Iris pigment epithelial cell (primary cell): ENCODE measurements at regions not wholly inside any gene's neighbourhood (a gene's known extent, or its start where the extent isn't known, plus 50 kb on each side); places are given as distances from the start of the nearest gene placed in this dataset.
A peak's percentile ranks its signal among the peaks of the same experiment; 100 is the strongest.
"Not testable (repeated sequence)": the region's sequence is repeated elsewhere in the genome, so short reads cannot be mapped to it uniquely, and the experiment has no call there.

Source experiments
- DNase-seq: peaks from one replicate; pipeline ENCODE4 v3.0.0-alpha.2; 2011; ENCODE audit warnings: low read depth

- no peak for DNase-seq
Observed at GRCh38 chr2:7525746-7526145, 608.5 kb downstream of the RNF144A start.

GRCh38 chr2:7527165-7527722, 610.0 kb downstream of the RNF144A start:
- DNase-seq: no peak

DNA sequence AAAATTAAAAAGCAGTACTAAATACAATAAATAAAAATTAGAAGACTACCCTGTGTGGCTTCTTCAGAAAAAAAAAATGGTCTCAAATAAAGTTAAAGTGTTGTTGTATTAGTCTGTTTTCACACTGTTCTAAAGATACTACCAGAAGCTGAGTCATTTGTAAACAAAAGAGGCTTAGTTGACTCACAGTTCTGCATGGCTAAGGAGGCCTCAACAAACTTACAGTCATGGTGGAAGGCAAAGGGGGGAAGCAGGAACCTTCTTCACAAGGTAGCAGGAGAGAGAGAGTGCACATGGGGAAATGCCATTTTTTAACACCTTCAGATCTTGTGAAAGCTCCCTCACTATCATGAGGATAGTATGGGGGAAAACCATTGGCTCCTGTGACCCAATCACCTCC, 612.8 kb downstream of the RNF144A start:
- no peak for DNase-seq

DNA sequence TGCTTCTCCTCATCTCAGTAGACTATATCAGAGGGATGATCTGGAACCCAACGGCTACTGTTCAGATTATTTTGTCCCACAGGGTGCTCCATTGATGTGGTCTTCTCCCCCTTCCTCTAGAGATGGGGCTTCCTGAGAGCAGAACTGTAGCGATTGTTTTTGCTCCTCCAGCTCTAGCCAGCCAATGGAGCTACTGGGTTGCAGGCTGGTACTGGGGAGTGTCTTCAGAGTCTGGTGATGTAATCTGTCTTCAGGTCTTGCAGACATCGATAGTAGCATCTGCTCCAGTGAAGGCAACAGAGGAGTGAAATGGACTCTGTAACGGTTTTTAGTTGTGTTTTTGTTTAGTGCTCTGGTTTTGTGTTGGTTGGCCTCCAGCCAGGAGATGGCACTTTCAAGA, 621.9 kb downstream of the RNF144A start:
- no peak for DNase-seq

- DNase-seq: peak; percentile 61
Observed at GRCh38 chr2:7539760-7540159, 622.5 kb downstream of the RNF144A start.

GRCh38 chr2:7552825-7553570, 635.8 kb downstream of the RNF144A start:
- DNase-seq: no peak

DNA sequence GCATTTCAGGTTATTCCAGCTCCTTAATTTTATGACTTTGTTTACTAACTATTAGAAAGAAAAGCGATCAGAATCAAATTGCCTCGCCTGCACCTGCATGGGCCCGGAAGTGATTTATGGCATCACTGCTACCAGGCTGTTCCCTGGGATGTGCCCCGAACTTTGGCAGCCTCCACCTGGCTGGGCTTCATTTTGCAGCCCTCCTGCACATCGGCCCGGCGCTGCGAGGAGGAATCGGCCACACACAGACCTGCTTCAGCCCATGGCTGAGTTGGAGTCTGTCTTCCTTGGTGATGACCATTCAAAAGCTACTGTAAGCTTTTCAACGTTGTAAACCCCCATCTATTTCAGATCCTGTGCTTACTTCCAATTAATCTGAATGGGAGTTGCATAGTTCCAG, 638.0 kb downstream of the RNF144A start:
- DNase-seq: no peak

DNA sequence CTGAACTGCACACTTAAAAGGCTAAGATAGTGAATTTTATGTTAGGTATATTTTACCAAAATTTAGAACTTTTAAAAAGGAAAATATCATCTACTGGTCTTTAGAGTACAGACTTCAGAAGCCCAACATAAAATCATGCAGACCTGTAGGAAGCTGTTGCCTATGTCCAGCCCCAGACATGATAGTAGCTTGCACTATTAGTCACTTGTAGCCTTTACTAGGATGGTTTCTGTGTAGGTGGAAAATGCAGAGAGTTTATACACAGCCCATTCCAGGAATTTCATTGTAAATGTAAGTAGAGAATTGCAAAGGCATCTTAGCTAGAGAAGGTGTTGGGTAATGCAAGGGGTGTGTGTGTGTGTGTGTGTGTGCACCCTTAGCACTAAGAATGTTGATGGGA, 640.2 kb downstream of the RNF144A start:
- no peak for DNase-seq

GRCh38 chr2:7559791-7560190, 642.6 kb downstream of the RNF144A start:
- no peak for DNase-seq

- no peak for DNase-seq
Observed at GRCh38 chr2:7566382-7566881, 649.2 kb downstream of the RNF144A start.

DNA sequence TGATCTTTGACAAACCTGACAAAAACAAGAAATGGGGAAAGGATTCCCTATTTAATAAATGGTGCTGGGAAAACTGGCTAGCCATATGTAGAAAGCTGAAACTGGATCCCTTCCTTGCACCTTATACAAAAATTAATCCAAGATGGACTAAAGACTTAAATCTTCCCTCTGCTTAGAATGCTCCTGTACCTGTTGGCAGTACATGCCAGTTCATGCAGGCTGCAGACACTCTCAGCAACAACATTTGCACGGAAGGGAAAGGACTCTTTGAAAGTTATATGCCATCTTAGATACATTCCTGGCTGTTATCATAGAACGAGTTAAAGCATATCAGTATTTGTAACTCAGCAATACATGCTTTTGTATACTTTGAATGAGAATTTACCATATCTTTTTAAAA, 649.9 kb downstream of the RNF144A start:
- DNase-seq: not testable (repeated sequence)

DNA sequence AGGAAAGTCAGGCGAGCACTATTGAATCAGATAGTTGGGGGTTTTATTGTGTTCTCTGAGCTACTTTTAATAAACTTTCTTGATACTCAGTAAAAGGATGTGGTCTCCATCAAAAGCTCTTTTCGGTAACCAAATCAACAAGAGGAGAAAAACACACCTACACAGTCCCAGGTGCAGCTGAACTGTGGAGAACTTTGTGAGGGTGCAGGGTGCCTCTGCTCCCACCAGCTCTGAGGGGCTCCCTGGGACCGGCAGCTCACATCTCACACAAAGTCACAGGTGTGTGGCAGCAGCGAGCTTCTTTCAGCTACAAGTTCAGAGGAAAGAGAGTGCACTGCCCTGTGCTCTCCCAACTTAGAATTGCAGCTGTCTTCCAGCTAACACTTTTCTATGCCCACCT, 650.4 kb downstream of the RNF144A start:
- DNase-seq: no peak

DNA sequence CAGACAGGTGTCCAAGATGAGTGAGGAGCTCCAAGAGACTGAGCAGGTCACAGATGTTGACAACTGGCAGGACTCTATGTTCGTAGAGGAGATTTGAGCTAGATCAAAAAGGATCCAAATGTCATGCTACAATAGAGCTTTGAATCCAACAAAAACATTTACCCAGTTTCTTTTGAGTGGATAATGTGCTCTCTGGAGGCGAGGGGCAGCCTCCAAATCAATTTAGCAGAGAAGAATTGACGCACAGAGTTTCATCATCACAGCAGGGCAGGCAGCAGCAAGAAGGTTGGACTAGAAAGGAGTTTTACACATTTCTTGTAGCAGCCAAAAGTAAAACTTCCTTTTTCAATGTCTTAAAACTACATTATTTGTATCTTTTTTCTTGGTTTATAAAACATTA, 653.0 kb downstream of the RNF144A start:
- no peak for DNase-seq

- DNase-seq: no peak
Observed at GRCh38 chr2:7571701-7572100, 654.5 kb downstream of the RNF144A start.

- DNase-seq: no peak
Observed at GRCh38 chr2:7572450-7572849, 655.2 kb downstream of the RNF144A start.

DNA sequence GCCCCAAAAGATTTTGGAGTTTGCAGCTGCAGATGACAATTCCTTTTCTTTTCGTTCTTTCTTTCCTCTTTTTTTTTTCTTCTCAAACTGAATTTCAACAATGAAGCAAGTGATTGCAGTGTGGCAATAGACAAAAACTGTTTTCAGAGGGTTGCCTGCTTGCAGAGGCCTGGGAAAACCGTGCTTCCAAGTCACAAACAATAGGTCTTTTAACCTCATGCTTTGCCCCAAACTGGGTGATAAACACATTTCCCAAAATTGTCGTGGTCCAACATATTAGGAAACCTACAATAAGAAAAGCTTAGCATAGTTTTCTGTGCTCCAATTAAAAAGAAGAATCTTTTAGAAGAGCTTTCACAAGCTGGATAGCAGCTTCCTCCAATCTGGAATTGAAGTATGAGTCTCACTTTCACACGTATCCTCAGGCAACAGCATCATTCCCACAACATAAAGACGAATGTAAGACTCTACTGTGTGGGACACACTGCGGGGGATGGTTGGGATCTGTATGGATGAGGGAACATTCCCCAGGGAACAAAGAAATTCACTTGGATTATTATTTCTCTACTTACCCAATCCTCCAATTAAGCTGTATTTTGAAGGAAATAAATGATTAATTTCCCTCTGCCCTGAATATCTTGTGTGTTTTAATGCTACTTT, 656.1 kb downstream of the RNF144A start:
- no peak for DNase-seq

DNA sequence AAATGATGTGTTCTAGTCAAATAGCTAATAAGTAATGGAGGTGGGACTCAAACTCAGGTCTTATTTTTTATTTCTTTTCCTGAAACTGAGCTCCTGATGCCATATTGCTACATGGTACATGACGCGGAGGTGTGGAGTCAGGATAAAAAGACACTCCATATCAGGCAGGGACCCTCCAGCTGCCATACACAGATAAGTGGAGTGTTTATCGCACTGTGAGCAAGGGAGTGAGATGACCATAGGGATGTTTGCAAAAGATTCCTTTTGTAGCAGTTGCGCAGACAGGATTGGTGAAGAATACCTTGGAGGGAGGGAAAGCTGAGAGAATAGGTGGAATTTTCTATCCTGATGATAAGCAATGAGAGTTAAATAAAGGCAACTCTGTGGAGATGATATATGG, 657.2 kb downstream of the RNF144A start:
- DNase-seq: no peak

- DNase-seq: no peak
Observed at GRCh38 chr2:7577769-7578168, 660.6 kb downstream of the RNF144A start.

DNA sequence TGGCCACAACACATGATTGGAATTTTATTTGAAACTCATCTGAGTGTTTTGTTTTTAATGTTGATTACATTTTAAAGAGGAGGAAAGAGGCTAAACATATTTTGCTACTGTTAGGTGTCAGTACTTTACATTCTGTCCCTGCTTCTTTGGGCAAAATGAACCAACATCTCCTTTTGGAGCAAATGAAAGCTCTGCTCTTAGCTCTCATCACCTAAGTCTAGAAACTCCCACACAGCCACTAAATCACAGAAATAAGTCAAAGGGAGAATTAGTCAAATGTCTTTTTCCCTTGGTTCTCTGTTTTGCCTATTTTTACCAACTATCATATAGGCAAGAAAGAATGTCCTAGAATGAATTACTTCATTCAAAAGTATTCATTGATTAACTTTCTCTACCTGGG, 666.8 kb downstream of the RNF144A start:
- no peak for DNase-seq

DNA sequence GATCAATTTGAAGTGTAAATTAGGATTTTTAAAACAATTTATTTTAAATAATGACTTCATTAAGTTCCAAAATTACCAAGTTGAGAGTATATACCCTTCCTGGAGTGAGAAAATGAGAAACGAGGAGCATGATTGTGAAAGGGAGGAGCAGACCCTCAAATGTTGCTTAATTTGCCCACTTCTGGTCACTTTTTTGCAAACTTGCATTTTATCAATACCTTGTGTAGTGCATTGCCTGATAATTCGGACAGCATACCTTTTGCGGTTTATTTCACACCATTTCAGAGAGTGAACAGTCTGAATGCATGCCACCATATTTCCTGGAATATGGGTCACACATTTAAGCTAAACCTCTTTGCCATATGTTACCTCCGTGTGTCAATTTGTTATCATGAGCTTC, 669.7 kb downstream of the RNF144A start:
- DNase-seq: no peak

- DNase-seq: no peak
Observed at GRCh38 chr2:7588295-7588694, 671.1 kb downstream of the RNF144A start.

DNA sequence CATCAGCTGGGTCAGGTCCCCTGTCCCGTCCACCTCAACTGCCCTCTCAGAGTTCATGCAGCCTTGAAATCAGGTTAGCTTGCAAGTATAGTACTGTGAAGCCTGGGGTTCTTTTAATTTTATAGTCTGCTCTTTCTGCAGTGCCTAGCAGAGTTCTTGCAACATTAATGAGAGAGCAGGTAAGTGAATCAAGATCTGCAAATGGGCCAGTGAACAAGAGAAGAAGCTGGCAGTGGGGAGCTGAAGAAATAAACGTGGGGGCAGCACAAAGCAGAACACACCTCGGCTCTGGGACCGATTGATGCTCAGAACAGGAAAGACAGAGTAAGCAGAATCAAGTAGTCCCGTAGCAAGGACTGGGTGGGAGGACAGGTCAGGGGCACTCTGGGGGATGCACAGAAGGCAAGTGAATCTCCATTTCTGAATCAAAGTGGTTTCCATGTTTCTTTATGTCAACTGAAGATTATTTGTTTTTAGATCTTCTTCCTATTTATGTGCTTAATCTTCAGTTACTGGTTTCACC, 675.5 kb downstream of the RNF144A start:
- no peak for DNase-seq

GRCh38 chr2:7593360-7593759, 676.1 kb downstream of the RNF144A start:
- no peak for DNase-seq
